NCI-H128 (cell line): ENCODE measurements at regions not wholly inside any gene's neighbourhood (a gene's known extent, or its start where the extent isn't known, plus 50 kb on each side); places are given as distances from the start of the nearest gene placed in this dataset.

ENCODE experiments used
- DNase-seq: peaks from one replicate; lab custom pipeline; 2025; ENCODE audit not compliant: unreplicated experiment; lab: John Stamatoyannopoulos, UW

- DNase-seq: no peak
Observed at GRCh38 chr3:70393881-70394612, 81.6 kb upstream of the MDFIC2 start.

- DNase-seq: no peak
Observed at GRCh38 chr3:70392227-70392626, 79.8 kb upstream of the MDFIC2 start.

GRCh38 chr3:70387889-70388288 is 75.5 kb upstream of the MDFIC2 start:
- DNase-seq: no peak

GRCh38 chr3:70386846-70387245 is 74.4 kb upstream of the MDFIC2 start:
- no peak for DNase-seq

GRCh38 chr3:70386043-70386442 is 73.6 kb upstream of the MDFIC2 start:
- DNase-seq: no peak

- no peak for DNase-seq
Observed at GRCh38 chr3:70383360-70383831, 71.0 kb upstream of the MDFIC2 start.

GRCh38 chr3:70374179-70374578 is 61.7 kb upstream of the MDFIC2 start:
- DNase-seq: no peak
